GM12892 (cell line): ENCODE measurements at regions not wholly inside any gene's neighbourhood (a gene's known extent, or its start where the extent isn't known, plus 50 kb on each side); places are given as distances from the start of the nearest gene placed in this dataset.
"Not testable (repeated sequence)": the region's sequence is repeated elsewhere in the genome, so short reads cannot be mapped to it uniquely, and the experiment has no call there.

Experiments used
- POLR2A ChIP-seq: IDR thresholded peaks from 2 replicates; pipeline ENCODE4 v1.6.1; 2011; ENCODE audit warnings: low read depth, low read length, control low read depth
- POLR2AphosphoS5 ChIP-seq: IDR thresholded peaks from 2 replicates; pipeline ENCODE4 v1.6.1; 2011; ENCODE audit warnings: low read depth, low read length, control low read depth

DNA sequence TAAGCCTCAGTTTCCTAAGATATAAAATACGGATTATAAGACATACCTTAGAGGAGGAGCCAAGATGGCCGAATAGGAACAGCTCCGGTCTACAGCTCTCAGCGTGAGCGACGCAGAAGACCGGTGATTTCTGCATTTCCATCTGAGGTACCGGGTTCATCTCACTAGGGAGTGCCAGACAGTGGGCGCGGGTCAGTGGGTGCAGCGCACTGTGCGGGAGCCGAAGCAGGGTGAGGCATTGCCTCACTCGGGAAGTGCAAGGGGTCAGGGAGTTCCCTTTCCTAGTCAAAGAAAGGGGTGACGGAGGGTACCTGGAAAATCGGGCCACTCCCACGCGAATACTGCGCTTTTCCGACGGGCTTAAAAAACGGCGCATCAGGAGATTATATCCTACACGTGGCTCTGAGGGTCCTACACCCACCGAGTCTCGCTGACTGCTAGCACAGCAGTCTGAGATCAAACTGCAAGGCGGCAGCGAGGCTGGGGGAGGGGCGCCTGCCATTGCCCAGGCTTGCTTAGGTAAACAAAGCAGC lies 1877.1 kb upstream of the C9orf72 start:
- TF ChIP-seq POLR2AphosphoS5, POLR2A: not testable (repeated sequence)
